IPS-NIHi11 (cell line): ENCODE measurements at regions not wholly inside any gene's neighbourhood (a gene's known extent, or its start where the extent isn't known, plus 50 kb on each side); places are given as distances from the start of the nearest gene placed in this dataset.
"Not testable (repeated sequence)": the region's sequence is repeated elsewhere in the genome, so short reads cannot be mapped to it uniquely, and the experiment has no call there.

Experiments used
- DNase-seq: peaks from one replicate; pipeline ENCODE4 v3.0.0; 2012; ENCODE audit warnings: mixed read lengths, low spot score

GRCh38 chr16:10232757-10233156 is 50.5 kb upstream of the GRIN2A start:
- no peak for DNase-seq

GRCh38 chr16:10239640-10240039 is 57.4 kb upstream of the GRIN2A start:
- DNase-seq = no peak

- DNase-seq = no peak
Observed at GRCh38 chr16:10240854-10241613, 58.8 kb upstream of the GRIN2A start.

- DNase-seq = no peak
Observed at GRCh38 chr16:10242097-10242496, 59.9 kb upstream of the GRIN2A start.

- no peak for DNase-seq
Observed at GRCh38 chr16:10242916-10243315, 60.7 kb upstream of the GRIN2A start.

GRCh38 chr16:10245002-10245401 is 62.8 kb upstream of the GRIN2A start:
- no peak for DNase-seq

GRCh38 chr16:10250137-10250828 is 68.1 kb upstream of the GRIN2A start:
- DNase-seq = no peak

GRCh38 chr16:10252155-10252554 is 69.9 kb upstream of the GRIN2A start:
- no peak for DNase-seq

GRCh38 chr16:10253409-10253808 is 71.2 kb upstream of the GRIN2A start:
- DNase-seq = no peak

- no peak for DNase-seq
Observed at GRCh38 chr16:10255728-10256127, 73.5 kb upstream of the GRIN2A start.

- peak; percentile 86 for DNase-seq
Observed at GRCh38 chr16:10256784-10257641, 74.8 kb upstream of the GRIN2A start.

- not testable (repeated sequence) for DNase-seq
Observed at GRCh38 chr16:10257642-10258251, 75.5 kb upstream of the GRIN2A start.

- DNase-seq = not testable (repeated sequence)
Observed at GRCh38 chr16:10258930-10259603, 76.8 kb upstream of the GRIN2A start.

GRCh38 chr16:10261077-10261476 is 78.8 kb upstream of the GRIN2A start:
- DNase-seq = no peak

- not testable (repeated sequence) for DNase-seq
Observed at GRCh38 chr16:10261526-10261925, 79.3 kb upstream of the GRIN2A start.

GRCh38 chr16:10262377-10263132 is 80.3 kb upstream of the GRIN2A start:
- DNase-seq = no peak

- no peak for DNase-seq
Observed at GRCh38 chr16:10265770-10266615, 83.8 kb upstream of the GRIN2A start.

GRCh38 chr16:10266809-10267208 is 84.6 kb upstream of the GRIN2A start:
- no peak for DNase-seq

GRCh38 chr16:10269632-10270031 is 87.4 kb upstream of the GRIN2A start:
- DNase-seq = no peak
